ENCODE measurements at regions not wholly inside any gene's neighbourhood (a gene's known extent, or its start where the extent isn't known, plus 50 kb on each side); places are given as distances from the start of the nearest gene placed in this dataset.

- peaks cover 36% of the 10 kb centered on the region for H3K4me1 Mint-ChIP-seq (ENCODE audit: unreplicated experiment)
- peaks cover 5% of the 10 kb centered on the region for H3K27me3 Mint-ChIP-seq (ENCODE audit: unreplicated experiment)
These were observed 59.1 kb downstream of the FAM43A start for GRCh38 chr3:194744826-194745225.

GRCh38 chr3:194745422-194746184 lies 59.9 kb downstream of the FAM43A start:
- Mint-ChIP-seq H3K36me3 (ENCODE audit: low read depth, unreplicated experiment) (no peaks in the 10 kb centered on the region), H3K27me3 (ENCODE audit: unreplicated experiment) (peaks cover 1% of the 10 kb centered on the region), H3K4me1 (ENCODE audit: unreplicated experiment) (peaks cover 34% of the 10 kb centered on the region), H3K27ac (ENCODE audit: unreplicated experiment) (no peak overlapping the region), H3K9me3 (ENCODE audit: unreplicated experiment) (no peaks in the 10 kb centered on the region), H3K4me3 (ENCODE audit: unreplicated experiment) (no peak overlapping the region)
- TF ChIP-seq CTCF (IDR thresholded peaks at IDR 0.05; ENCODE audit: unreplicated experiment): no peak
- no peak for DNase-seq (ENCODE audit: low spot score)

More at GRCh38 chr3:194744826-194745225, 59.1 kb downstream of the FAM43A start:
- Mint-ChIP-seq H3K36me3 (ENCODE audit: low read depth, unreplicated experiment) (no peaks in the 10 kb centered on the region), H3K27ac (ENCODE audit: unreplicated experiment) (no peak overlapping the region), H3K4me3 (ENCODE audit: unreplicated experiment) (no peak overlapping the region), H3K9me3 (ENCODE audit: unreplicated experiment) (no peaks in the 10 kb centered on the region)
- TF ChIP-seq CTCF (IDR thresholded peaks at IDR 0.05; ENCODE audit: unreplicated experiment): no peak
- DNase-seq (ENCODE audit: low spot score): no peak

- Mint-ChIP-seq H3K27me3 (ENCODE audit: unreplicated experiment) (peaks cover 1% of the 10 kb centered on the region), H3K27ac (ENCODE audit: unreplicated experiment) (no peak overlapping the region), H3K36me3 (ENCODE audit: low read depth, unreplicated experiment) (no peaks in the 10 kb centered on the region), H3K4me1 (ENCODE audit: unreplicated experiment) (peaks cover 20% of the 10 kb centered on the region), H3K4me3 (ENCODE audit: unreplicated experiment) (no peak overlapping the region), H3K9me3 (ENCODE audit: unreplicated experiment) (no peaks in the 10 kb centered on the region)
- no peak for TF ChIP-seq CTCF (IDR thresholded peaks at IDR 0.05; ENCODE audit: unreplicated experiment)
- DNase-seq (ENCODE audit: low spot score): no peak
These were observed 62.5 kb downstream of the FAM43A start for GRCh38 chr3:194748225-194748624.

- Mint-ChIP-seq H3K27ac (ENCODE audit: unreplicated experiment) (no peak overlapping the region), H3K9me3 (ENCODE audit: unreplicated experiment) (no peaks in the 10 kb centered on the region), H3K27me3 (ENCODE audit: unreplicated experiment) (peaks cover 1% of the 10 kb centered on the region), H3K36me3 (ENCODE audit: low read depth, unreplicated experiment) (no peaks in the 10 kb centered on the region), H3K4me1 (ENCODE audit: unreplicated experiment) (peaks cover 20% of the 10 kb centered on the region), H3K4me3 (ENCODE audit: unreplicated experiment) (no peak overlapping the region)
- DNase-seq (ENCODE audit: low spot score): no peak
- no peak for TF ChIP-seq CTCF (IDR thresholded peaks at IDR 0.05; ENCODE audit: unreplicated experiment)
These were observed 64.2 kb downstream of the FAM43A start for GRCh38 chr3:194749631-194750490.

GRCh38 chr3:194750491-194750828 lies 64.8 kb downstream of the FAM43A start:
- no peak for TF ChIP-seq CTCF (IDR thresholded peaks at IDR 0.05; ENCODE audit: unreplicated experiment)
- DNase-seq (ENCODE audit: low spot score): no peak
- Mint-ChIP-seq H3K9me3 (ENCODE audit: unreplicated experiment) (no peaks in the 10 kb centered on the region), H3K27me3 (ENCODE audit: unreplicated experiment) (peaks cover 1% of the 10 kb centered on the region), H3K27ac (ENCODE audit: unreplicated experiment) (no peak overlapping the region), H3K4me1 (ENCODE audit: unreplicated experiment) (peaks cover 16% of the 10 kb centered on the region), H3K4me3 (ENCODE audit: unreplicated experiment) (no peak overlapping the region), H3K36me3 (ENCODE audit: low read depth, unreplicated experiment) (no peaks in the 10 kb centered on the region)

All from endothelial cell (in vitro differentiated cells).